ENCODE measurements at regions not wholly inside any gene's neighbourhood (a gene's known extent, or its start where the extent isn't known, plus 50 kb on each side); places are given as distances from the start of the nearest gene placed in this dataset.

DNA sequence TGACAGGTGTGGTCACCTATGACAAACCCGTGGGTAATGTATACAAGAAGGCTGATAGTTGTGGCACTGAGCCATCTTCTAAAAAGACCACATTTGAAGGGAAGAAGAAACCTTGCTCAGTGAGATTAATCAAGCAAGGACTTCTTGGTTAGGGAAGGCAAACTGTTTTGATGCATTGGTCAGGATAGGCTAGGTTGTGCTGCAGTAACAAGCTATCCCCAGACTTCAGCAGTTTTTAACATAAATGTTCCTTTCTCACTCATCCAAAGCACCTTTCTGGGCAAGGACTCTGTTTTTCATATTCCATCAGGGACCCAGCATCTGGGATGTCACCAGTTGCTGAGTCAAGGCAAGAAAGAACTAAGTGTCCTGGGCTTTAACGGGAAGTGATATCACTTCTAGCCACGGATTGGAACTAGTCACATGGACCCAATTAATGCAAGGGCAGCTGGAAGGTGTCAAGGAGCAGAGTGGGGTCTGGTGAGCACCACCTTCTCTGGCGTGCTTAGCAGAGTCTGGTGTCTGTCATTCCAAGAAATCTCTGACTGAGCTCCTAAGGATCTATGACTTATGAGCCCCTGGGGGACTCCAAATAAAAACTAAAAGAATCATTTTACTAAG lies 52.0 kb upstream of the CCL2 start:
- no peak for DNase-seq

DNA sequence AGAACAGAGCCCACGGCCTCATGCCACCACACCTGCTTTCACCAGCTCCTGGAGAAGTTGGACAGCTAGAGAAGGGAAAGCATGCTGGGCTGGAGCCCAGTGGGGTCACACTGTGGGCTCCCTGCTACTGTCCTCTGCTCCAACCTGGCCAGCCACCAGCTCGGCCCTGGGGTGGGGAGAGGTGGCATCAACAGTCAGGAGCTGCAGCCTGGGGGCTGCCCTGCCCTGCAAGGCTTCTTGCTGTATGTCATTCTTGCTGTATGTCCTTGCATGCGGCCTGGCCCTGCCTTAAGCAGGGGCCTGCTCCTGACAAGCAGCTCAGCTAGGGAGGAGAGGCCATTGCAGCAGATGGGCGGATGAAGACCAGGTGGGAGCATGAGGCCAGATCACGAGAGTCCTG lies 50.7 kb upstream of the CCL2 start:
- no peak for DNase-seq

All from SHP77 (cell line).